H1 (cell line): ENCODE measurements at regions not wholly inside any gene's neighbourhood (a gene's known extent, or its start where the extent isn't known, plus 50 kb on each side); places are given as distances from the start of the nearest gene placed in this dataset.

ENCODE experiments used
- CTCF ChIA-PET: fragments of 300-600 bp; sonication (Branson Sonifier 250); formaldehyde crosslinking; loops from one replicate; lab custom pipeline; 2021; ENCODE audit not compliant: partially characterized antibody; lab: Charles Lee
- POLR2A ChIA-PET: fragments of 300-600 bp; sonication (Branson Sonifier 250); formaldehyde crosslinking; loops from one replicate; lab custom pipeline; 2021; ENCODE audit warnings: inconsistent platforms; ENCODE audit not compliant: partially characterized antibody; lab: Charles Lee
- DNase-seq, 2 experiments: peaks; one replicate each; pipeline versions ENCODE4 v3.0.0 to v3.0.0-alpha.2; 2010 to 2022; ENCODE audit warnings: low spot score in 2 of 2, low read depth in 1 of 2, mixed read lengths in 1 of 2
- FAIRE-seq: peaks from 2 replicates; lab custom pipeline; 2011; peaks lifted over from hg19 to GRCh38; lab: Jason Lieb, UNC
- H2AFZ ChIP-seq: 2 replicates; pipeline ENCODE4 v1.8.1; 2012; ENCODE audit warnings: low read length, inconsistent platforms
- H2AK5ac ChIP-seq: 2 replicates; pipeline ENCODE4 v1.6.1; 2013; ENCODE audit warnings: low read depth, low read length
- H2BK120ac ChIP-seq: replicated peaks from 2 replicates; pipeline ENCODE3; 2013; ENCODE audit warnings: low read depth, low read length, inconsistent platforms
- H2BK12ac ChIP-seq: 2 replicates; pipeline ENCODE4 v1.6.1; 2013; ENCODE audit warnings: low read depth, low read length
- H2BK15ac ChIP-seq: 2 replicates; pipeline ENCODE4 v1.6.1; 2013; ENCODE audit warnings: low read length
- H2BK20ac ChIP-seq: 2 replicates; pipeline ENCODE4 v1.6.1; 2013; ENCODE audit warnings: low read length
- H2BK5ac ChIP-seq: 2 replicates; pipeline ENCODE4 v1.6.1; 2013; ENCODE audit warnings: low read depth, low read length
- H3K14ac ChIP-seq: 2 replicates; pipeline ENCODE4 v1.6.1; 2013; ENCODE audit warnings: inconsistent platforms; ENCODE audit not compliant: insufficient read length
- H3K18ac ChIP-seq: 2 replicates; pipeline ENCODE4 v1.6.1; 2013; ENCODE audit warnings: low read length; ENCODE audit errors: extremely low read depth
- H3K23ac ChIP-seq: 2 replicates; pipeline ENCODE4 v1.6.1; 2013; ENCODE audit warnings: inconsistent platforms; ENCODE audit not compliant: insufficient read length
- H3K23me2 ChIP-seq: 2 replicates; pipeline ENCODE4 v1.6.1; 2013; ENCODE audit warnings: low read depth, low read length
- H3K27ac ChIP-seq: 2 replicates; pipeline ENCODE4 v1.6.1; 2011; ENCODE audit warnings: low read depth, low read length, inconsistent platforms
- H3K27me3 ChIP-seq, 4 experiments: replicated peaks in 1 of 4; 1 replicate in 1 of 4; 2 replicates in 3 of 4; pipeline versions ENCODE4 v1.6.1 to v1.8.1; 2011 to 2013; ENCODE audit warnings: low read length in 3 of 4, mild to moderate bottlenecking in 3 of 4, inconsistent platforms in 2 of 4, mixed read lengths in 2 of 4, moderate library complexity in 1 of 4; ENCODE audit not compliant: control insufficient read depth in 3 of 4, insufficient read depth in 3 of 4; ENCODE audit errors: extremely low read depth in 1 of 4
- H3K36me3 ChIP-seq, 4 experiments: 2 replicates each; pipeline versions ENCODE4 v1.6.1 to v1.8.1; 2011 to 2013; ENCODE audit warnings: mild to moderate bottlenecking in 4 of 4, low read length in 3 of 4, moderate library complexity in 2 of 4, control low read depth in 1 of 4, inconsistent platforms in 1 of 4; ENCODE audit not compliant: insufficient read depth in 4 of 4, control insufficient read depth in 2 of 4
- H3K4ac ChIP-seq: replicated peaks from 2 replicates; pipeline ENCODE3; 2013; ENCODE audit warnings: low read length, low read depth, mixed read lengths, inconsistent platforms; ENCODE audit not compliant: insufficient read length
- H3K4me1 ChIP-seq, 4 experiments: replicated peaks in 1 of 4; 1 replicate in 1 of 4; 2 replicates in 3 of 4; pipeline versions ENCODE4 v1.6.1 to v1.8.1; 2011 to 2013; ENCODE audit warnings: low read length in 3 of 4, inconsistent platforms in 2 of 4, mixed read lengths in 1 of 4; ENCODE audit not compliant: insufficient read depth in 4 of 4, control insufficient read depth in 3 of 4
- H3K4me2 ChIP-seq, 2 experiments: 2 replicates each; pipeline versions ENCODE4 v1.6.1 to v1.8.1; 2011 to 2013; ENCODE audit warnings: low read depth in 2 of 2, low read length in 2 of 2, control low read depth in 1 of 2, inconsistent platforms in 1 of 2, mild to moderate bottlenecking in 1 of 2; ENCODE audit not compliant: insufficient read depth in 1 of 2
- H3K4me3 ChIP-seq, 4 experiments: fragments of 200-600, 300-600 bp in 1 of 4; sonication (generic), shearing (Covaris generic), sonication (Bioruptor Twin) in 1 of 4; 2 replicates each; pipeline versions ENCODE4 v1.5.1 to v1.8.1; 2011 to 2016; ENCODE audit warnings: low read length in 4 of 4, low read depth in 3 of 4, control low read depth in 2 of 4, inconsistent platforms in 2 of 4, mild to moderate bottlenecking in 2 of 4, mixed read lengths in 1 of 4, moderate library complexity in 1 of 4; ENCODE audit not compliant: insufficient read depth in 2 of 4; ENCODE audit errors: extremely low read depth in 1 of 4
- H3K56ac ChIP-seq: replicated peaks from 2 replicates; pipeline ENCODE3; 2013; ENCODE audit warnings: low read depth, mild to moderate bottlenecking, mixed read lengths, low read length, inconsistent platforms; ENCODE audit not compliant: insufficient read length
- H3K79me1 ChIP-seq: 2 replicates; pipeline ENCODE4 v1.6.1; 2013; ENCODE audit warnings: low read depth, low read length, control low read depth
- H3K79me2 ChIP-seq, 2 experiments: 2 replicates each; pipeline versions ENCODE4 v1.6.1 to v1.8.1; 2012 to 2013; ENCODE audit warnings: low read length in 2 of 2, mild to moderate bottlenecking in 2 of 2, inconsistent platforms in 1 of 2; ENCODE audit not compliant: insufficient read depth in 2 of 2, control insufficient read depth in 1 of 2
- H3K9ac ChIP-seq, 4 experiments: replicated peaks in 1 of 4; 1 replicate in 1 of 4; 2 replicates in 3 of 4; pipeline versions ENCODE4 v1.6.1 to v1.8.1; 2011 to 2013; ENCODE audit warnings: low read depth in 3 of 4, low read length in 3 of 4, control low read depth in 2 of 4, mild to moderate bottlenecking in 2 of 4, moderate library complexity in 2 of 4, inconsistent platforms in 1 of 4; ENCODE audit errors: extremely low read depth in 1 of 4
- H3K9me3 ChIP-seq, 2 experiments: 2 replicates each; pipeline versions ENCODE4 v1.6.1 to v1.8.1; 2012 to 2013; ENCODE audit warnings: mild to moderate bottlenecking in 2 of 2, moderate library complexity in 2 of 2, control low read depth in 1 of 2, inconsistent platforms in 1 of 2, low read depth in 1 of 2, low read length in 1 of 2, mixed read lengths in 1 of 2; ENCODE audit not compliant: insufficient read depth in 2 of 2
- H4K20me1 ChIP-seq, 2 experiments: replicated peaks in 1 of 2; 2 replicates each; pipeline versions ENCODE3 to v1.8.1; 2011 to 2013; ENCODE audit warnings: inconsistent platforms in 2 of 2, low read length in 2 of 2, mild to moderate bottlenecking in 1 of 2; ENCODE audit not compliant: insufficient read depth in 2 of 2, control insufficient read depth in 1 of 2
- H4K5ac ChIP-seq: 2 replicates; pipeline ENCODE4 v1.6.1; 2013; ENCODE audit warnings: low read length, low read depth, mixed read lengths, inconsistent platforms; ENCODE audit not compliant: insufficient read length
- H4K8ac ChIP-seq: 2 replicates; pipeline ENCODE4 v1.8.0; 2013; ENCODE audit warnings: mild to moderate bottlenecking, moderate library complexity, low read length, inconsistent platforms; ENCODE audit not compliant: insufficient read depth; ENCODE audit errors: extremely low read depth
- H4K91ac ChIP-seq: replicated peaks from 2 replicates; pipeline ENCODE3; 2013; ENCODE audit warnings: low read length, mixed read lengths, inconsistent platforms; ENCODE audit not compliant: insufficient read length
- BACH1 ChIP-seq: IDR thresholded peaks from 2 replicates; pipeline ENCODE4 v1.6.1; 2012; ENCODE audit warnings: low read length, improper control_type of control experiment
- CTCF ChIP-seq, 3 experiments: IDR thresholded peaks; 1 replicate in 2 of 3; 2 replicates in 1 of 3; pipeline versions ENCODE4 v1.5.1 to v1.6.1; 2011; ENCODE audit warnings: low read length in 3 of 3, mild to moderate bottlenecking in 3 of 3, inconsistent platforms in 2 of 3, low read depth in 1 of 3, moderate library complexity in 1 of 3; ENCODE audit not compliant: insufficient read depth in 1 of 3; ENCODE audit errors: control extremely low read depth in 1 of 3
- RAD21 ChIP-seq, 2 experiments: IDR thresholded peaks in 1 of 2; conservative IDR thresholded peaks in 1 of 2; 2 replicates each; pipeline ENCODE4 v1.6.1; 2011; ENCODE audit warnings: low read depth in 2 of 2, low read length in 2 of 2, improper control_type of control experiment in 1 of 2, inconsistent platforms in 1 of 2, mild to moderate bottlenecking in 1 of 2, moderate library complexity in 1 of 2
- SIX5 ChIP-seq: IDR thresholded peaks from 2 replicates; pipeline ENCODE4 v1.6.1; 2011; ENCODE audit warnings: mild to moderate bottlenecking, low read depth, low read length
- WGBS, 2 experiments: shearing (Covaris generic) in 1 of 2; methylation state at CpG; one replicate each; pipeline versions ENCODE4 v1.1.6 to v1.1.7; 2013 to 2015; ENCODE audit warnings: low lambda C conversion rate in 2 of 2, mixed read lengths in 2 of 2, inconsistent platforms in 1 of 2, low coverage in 1 of 2, missing lambda C conversion rate in 1 of 2; ENCODE audit not compliant: insufficient replicate concordance in 2 of 2, insufficient coverage in 1 of 2, insufficient read length in 1 of 2; ENCODE audit errors: extremely low coverage in 1 of 2, missing lambda C conversion rate in 1 of 2; 5-methylcytosine and 5-hydroxymethylcytosine counted together

DNA sequence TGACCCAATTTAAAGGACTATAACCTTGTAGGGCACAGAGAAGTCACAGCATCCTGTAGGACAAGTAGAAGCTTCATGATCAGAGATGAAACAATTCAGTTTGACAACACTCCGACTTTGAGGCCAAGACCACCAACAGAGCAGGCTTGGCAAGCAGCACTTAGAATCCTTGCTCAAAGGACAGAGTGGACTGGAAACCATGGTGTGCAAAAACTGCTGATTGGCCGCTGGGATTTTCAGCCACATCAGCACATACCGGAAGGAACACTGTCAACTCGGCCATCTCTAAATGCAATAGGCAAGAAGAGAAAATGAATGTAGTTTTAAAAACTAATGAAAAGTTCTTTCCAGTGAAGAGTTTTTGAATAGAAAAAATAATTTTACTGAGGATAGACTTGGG lies 92.0 kb upstream of the PRMT6 start:
- H2AFZ ChIP-seq: no peak overlapping the region
- H3K56ac ChIP-seq: no peak overlapping the region
- H2BK5ac ChIP-seq: no peak overlapping the region
- no peak overlapping the region for H4K5ac ChIP-seq
- H3K4me3 ChIP-seq: no peak overlapping the region
- peaks cover 0 to 2% (median 0%) of the 10 kb centered on the region in 4 experiments; a peak in 1 of 7 replicates for H3K4me1 ChIP-seq
- no peaks in the 10 kb centered on the region for H3K23me2 ChIP-seq
- no peak overlapping the region for H2BK20ac ChIP-seq
- H3K27ac ChIP-seq: no peak overlapping the region
- H2BK120ac ChIP-seq: no peak overlapping the region
- no peak overlapping the region for H2BK15ac ChIP-seq
- no peak overlapping the region for H2BK12ac ChIP-seq
- H4K20me1 ChIP-seq: no peaks in the 10 kb centered on the region
- 96% methylated on average over 4 of the region's 4 CpGs; no CpG with 5 or more reads in 1 of the 2 experiments for WGBS, 2 experiments
- H3K4me2 ChIP-seq: no peak overlapping the region
- no peak overlapping the region for H4K8ac ChIP-seq
- no peak overlapping the region for H2AK5ac ChIP-seq
- no peaks in the 10 kb centered on the region for H3K36me3 ChIP-seq
- H3K9ac ChIP-seq: no peak overlapping the region
- POLR2A ChIA-PET: no interaction called here
- H3K14ac ChIP-seq: no peak overlapping the region
- DNase-seq: no peak
- no peak overlapping the region for H3K18ac ChIP-seq
- H3K79me2 ChIP-seq: no peaks in the 10 kb centered on the region
- no peaks in the 10 kb centered on the region for H3K27me3 ChIP-seq
- H3K9me3 ChIP-seq: no peaks in the 10 kb centered on the region
- H3K4ac ChIP-seq: no peak overlapping the region
- no peaks in the 10 kb centered on the region for H3K79me1 ChIP-seq
- no peak overlapping the region for H4K91ac ChIP-seq
- no peak for FAIRE-seq
- CTCF ChIA-PET: interaction anchor here (0.5 to 1.0 kb wide), 2 partner anchors 37 to 177 kb away, joined by 4 read pairs; no protein-coding TSS in a partner anchor
- H3K23ac ChIP-seq: no peak overlapping the region
- no peak for TF ChIP-seq CTCF (IDR thresholded peaks at IDR 0.05; ENCODE audit: control extremely low read depth in 1 of 3, insufficient read depth in 1 of 3, low read depth in 1 of 3, low read length in 3 of 3)
- TF ChIP-seq BACH1: no peak
- no peak for TF ChIP-seq SIX5
- no peak for TF ChIP-seq RAD21 (IDR thresholded peaks at IDR 0.05 in 1 of 2, conservative IDR thresholded peaks at IDR 0.05 in 1 of 2; ENCODE audit: low read depth in 2 of 2, low read length in 2 of 2)
